Lung (tissue), 11 donors: ENCODE measurements at regions not wholly inside any gene's neighbourhood (a gene's known extent, or its start where the extent isn't known, plus 50 kb on each side); places are given as distances from the start of the nearest gene placed in this dataset.

Experiments
- ATAC-seq: fragments of 200-7000 bp; cut with Tn5 transposase; one replicate; pipeline ENCODE4 v1.9.1; 2020; ENCODE audit warnings: moderate number of reproducible peaks; ENCODE audit not compliant: insufficient read depth, low FRiP score
- DNase-seq, 3 donors: peaks; one replicate each; pipeline ENCODE4 v3.0.0-alpha.2; 2013 to 2017
- H3K27ac ChIP-seq, 2 donors: one replicate each; pipeline ENCODE4 v1.5.1; 2013; ENCODE audit warnings: mild to moderate bottlenecking in 2 of 2, moderate library complexity in 2 of 2, control low read depth in 1 of 2, inconsistent platforms in 1 of 2, low read depth in 1 of 2, low read length in 1 of 2
- H3K27me3 ChIP-seq, 3 donors: one replicate each; pipeline ENCODE4 v1.5.1; 2013; ENCODE audit warnings: low read length in 2 of 3; ENCODE audit not compliant: control insufficient read depth in 3 of 3, insufficient read depth in 3 of 3
- H3K36me3 ChIP-seq, 4 donors: one replicate each; pipeline ENCODE4 v1.5.1; 2013; ENCODE audit warnings: low read length in 4 of 4, mild to moderate bottlenecking in 1 of 4, moderate library complexity in 1 of 4; ENCODE audit not compliant: control insufficient read depth in 4 of 4, insufficient read depth in 4 of 4
- H3K4me1 ChIP-seq, 5 donors: one replicate each; pipeline ENCODE4 v1.5.1; 2013; ENCODE audit warnings: low read length in 5 of 5, mild to moderate bottlenecking in 2 of 5, moderate library complexity in 1 of 5; ENCODE audit not compliant: control insufficient read depth in 5 of 5, insufficient read depth in 5 of 5
- H3K4me3 ChIP-seq: one replicate; pipeline ENCODE4 v1.5.1; 2013; ENCODE audit warnings: mild to moderate bottlenecking, control low read depth, moderate library complexity
- H3K9ac ChIP-seq, 2 donors: one replicate each; pipeline ENCODE4 v1.5.1; 2013; ENCODE audit warnings: low read length in 2 of 2, control low read depth in 1 of 2; ENCODE audit not compliant: insufficient read depth in 1 of 2
- H3K9me3 ChIP-seq, 4 donors: one replicate each; pipeline ENCODE4 v1.5.1; 2013; ENCODE audit warnings: low read length in 3 of 4, mild to moderate bottlenecking in 1 of 4, moderate library complexity in 1 of 4; ENCODE audit not compliant: control insufficient read depth in 4 of 4, insufficient read depth in 3 of 4
- CTCF ChIP-seq: IDR thresholded peaks from 2 replicates; pipeline ENCODE4 v1.5.1; 2012; ENCODE audit warnings: mild to moderate bottlenecking; ENCODE audit errors: control extremely low read depth, extremely low read depth
- WGBS, 2 donors: extraction: QIAGEN DNeasy Blood & Tissue Kit; methylation state at CpG; one replicate each; pipeline ENCODE4 v1.1.7; 2013; 5-methylcytosine and 5-hydroxymethylcytosine counted together
- donor health status: control.
- donor health status: control.
- donor health status: Bipolar disorder and iron deficiency.
- donor health status: healthy.
- donor health status: DM: yes; HTN: yes; CAD: no.

- no peak overlapping the region for H3K27ac ChIP-seq
- ATAC-seq (no peak), DNase-seq (peak in 2 of 3 donors; percentile 35 to 45)
- H3K4me1 ChIP-seq: peaks cover 0 to 11% (median 7%) of the 10 kb centered on the region in 5 donors
- no peak for TF ChIP-seq CTCF
- H3K4me3 ChIP-seq: no peak overlapping the region
- peaks cover 0 to 2% (median 0%) of the 10 kb centered on the region in 4 donors for H3K9me3 ChIP-seq
- no peaks in the 10 kb centered on the region for H3K36me3 ChIP-seq
- H3K27me3 ChIP-seq: no peaks in the 10 kb centered on the region
- H3K9ac ChIP-seq: no peak overlapping the region
- whole genome bisulfite sequencing, 2 donors: 33 to 41% methylated on average over 1 of the region's 1 CpG
Measured at GRCh38 chr5:56739990-56740389, 75.4 kb upstream of the MAP3K1 start.

GRCh38 chr5:56737951-56738606, 77.3 kb upstream of the MAP3K1 start:
- WGBS, 2 donors: 58 to 67% methylated on average over 6 of the region's 6 CpGs
- H3K9me3 ChIP-seq: peaks cover 0 to 2% (median 0%) of the 10 kb centered on the region in 4 donors
- peaks cover 0 to 18% (median 7%) of the 10 kb centered on the region in 5 donors for H3K4me1 ChIP-seq
- H3K27ac ChIP-seq: no peak overlapping the region
- no peak for TF ChIP-seq CTCF
- H3K27me3 ChIP-seq: no peaks in the 10 kb centered on the region
- DNase-seq (no peak), ATAC-seq (no peak)
- H3K9ac ChIP-seq: no peak overlapping the region
- no peak overlapping the region for H3K4me3 ChIP-seq
- no peaks in the 10 kb centered on the region for H3K36me3 ChIP-seq

- peak; percentile 31 for ATAC-seq
- Histone ChIP-seq H3K36me3 (no peaks in the 10 kb centered on the region), H3K9me3 (peaks cover 0 to 2% (median 0%) of the 10 kb centered on the region in 4 donors), H3K4me1 (peaks cover 0 to 18% (median 7%) of the 10 kb centered on the region in 5 donors), H3K27me3 (no peaks in the 10 kb centered on the region), H3K9ac (no peak overlapping the region), H3K27ac (peak overlapping the region in 1 of 2 donors; percentile 46), H3K4me3 (no peak overlapping the region)
- no peak for TF ChIP-seq CTCF
- WGBS, 2 donors: 29 to 62% methylated on average over 5 of the region's 5 CpGs
- no peak for DNase-seq
Measured at GRCh38 chr5:56737002-56737621, 78.2 kb upstream of the MAP3K1 start.
